ENCODE measurements at regions not wholly inside any gene's neighbourhood (a gene's known extent, or its start where the extent isn't known, plus 50 kb on each side); places are given as distances from the start of the nearest gene placed in this dataset.
A peak's percentile ranks its signal among the peaks of the same experiment; 100 is the strongest.
"Not testable (repeated sequence)": the region's sequence is repeated elsewhere in the genome, so short reads cannot be mapped to it uniquely, and the experiment has no call there.

DNA sequence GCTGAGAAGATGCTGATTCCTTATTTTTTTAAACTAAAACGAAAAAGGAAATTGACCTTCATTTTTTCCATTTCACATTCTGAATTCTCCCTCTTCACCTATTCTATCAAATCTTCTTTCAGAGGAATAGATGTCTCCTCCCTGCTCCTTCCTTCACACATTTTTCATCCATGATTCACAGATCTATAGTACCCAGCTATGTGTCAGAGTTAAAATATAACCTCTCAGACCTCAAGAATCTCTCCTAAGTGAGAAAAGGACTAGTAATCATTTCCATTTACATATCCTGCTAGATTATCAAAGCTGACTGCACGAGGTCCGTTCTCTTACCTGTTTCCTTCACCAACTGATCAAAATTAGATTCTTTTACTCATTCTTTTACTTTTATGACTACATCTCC is 1297.6 kb upstream of the ALCAM start:
- no peak for DNase-seq

DNA sequence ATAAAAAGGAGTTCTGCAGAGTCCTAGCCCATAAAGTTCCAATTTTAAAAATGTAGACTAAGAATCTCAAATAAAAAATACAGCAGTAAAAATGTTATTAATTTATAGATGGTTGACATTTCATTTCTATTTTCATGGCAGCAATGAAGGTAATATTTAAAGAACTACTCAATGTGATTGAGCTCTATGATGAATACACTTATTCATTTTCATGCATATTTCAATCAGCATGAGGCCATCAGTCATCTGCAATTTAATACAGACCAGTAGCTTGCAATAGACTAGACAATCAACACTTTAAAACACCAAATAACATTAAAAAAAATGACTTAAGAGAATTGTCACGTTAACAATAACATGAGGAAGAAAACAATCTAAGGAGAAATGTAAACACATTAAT is 1295.8 kb upstream of the ALCAM start:
- no peak for DNase-seq

DNA sequence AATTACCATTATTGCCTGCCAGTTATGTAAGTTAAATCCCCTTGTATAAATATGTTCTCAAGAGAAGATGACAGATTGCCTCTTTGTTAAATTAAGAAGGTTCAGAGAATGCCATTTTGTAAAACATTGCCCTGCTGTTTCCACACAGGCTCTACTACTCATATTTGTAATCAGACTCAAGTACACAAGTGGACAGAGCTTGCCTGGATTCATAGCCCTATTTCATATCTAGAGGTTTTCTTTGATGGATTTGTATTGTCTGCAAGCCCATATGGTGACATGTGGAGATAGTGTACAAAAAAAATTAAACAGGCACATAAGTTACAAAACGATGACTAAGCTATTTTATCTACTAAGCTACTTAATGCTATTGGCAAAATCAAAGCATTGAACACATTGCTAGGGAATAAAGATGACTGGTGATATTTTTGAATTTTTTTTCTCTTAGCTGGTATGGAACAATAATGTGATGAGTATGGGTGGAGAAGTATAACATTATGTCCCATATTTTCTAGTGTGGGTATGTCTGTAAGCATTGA is 1286.6 kb upstream of the ALCAM start:
- DNase-seq: no peak

GRCh38 chr3:104088738-104089137 is 1278.0 kb upstream of the ALCAM start:
- DNase-seq: no peak

GRCh38 chr3:104089987-104090386 is 1276.7 kb upstream of the ALCAM start:
- not testable (repeated sequence) for DNase-seq

DNA sequence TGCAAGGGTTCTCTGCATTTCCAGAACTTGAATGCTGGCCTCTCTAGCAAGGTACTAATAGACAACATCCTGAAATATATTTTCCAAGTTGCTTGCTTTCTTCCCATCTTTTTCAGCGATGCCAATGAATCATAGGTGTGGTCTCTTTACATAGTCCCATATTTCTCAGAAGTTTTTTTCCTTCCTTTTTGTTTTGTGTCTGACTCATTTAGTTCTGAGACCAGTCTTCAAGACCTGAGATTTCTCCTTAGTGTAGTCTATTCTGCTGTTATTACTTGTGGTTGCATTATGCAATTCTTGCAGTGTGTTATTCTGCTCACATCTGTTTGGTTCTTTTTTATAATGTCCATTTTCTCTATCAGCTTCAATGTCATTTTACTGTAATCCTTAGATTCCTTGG is 1265.0 kb upstream of the ALCAM start:
- no peak for DNase-seq

GRCh38 chr3:104102386-104102785 is 1264.3 kb upstream of the ALCAM start:
- peak; percentile 28 for DNase-seq

GRCh38 chr3:104106276-104106675 is 1260.4 kb upstream of the ALCAM start:
- DNase-seq: no peak

DNA sequence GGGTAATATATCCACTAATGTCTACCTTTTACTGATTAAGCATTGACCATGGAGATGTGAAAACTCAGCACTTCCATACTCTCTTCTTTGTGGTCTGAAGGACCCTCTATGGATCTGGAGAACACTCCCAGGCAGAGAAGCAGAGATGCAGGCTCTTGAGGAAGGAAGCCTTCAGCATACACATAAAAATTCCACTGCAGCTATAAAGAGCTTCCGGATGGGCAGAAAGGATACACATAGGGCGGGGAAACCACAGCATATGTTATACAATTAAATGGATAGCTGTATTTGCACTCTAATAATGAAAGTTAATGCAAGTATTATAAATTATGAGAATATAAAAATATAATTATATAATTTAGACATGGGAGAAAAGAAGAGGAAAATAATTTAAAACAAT is 1258.2 kb upstream of the ALCAM start:
- no peak for DNase-seq

DNA sequence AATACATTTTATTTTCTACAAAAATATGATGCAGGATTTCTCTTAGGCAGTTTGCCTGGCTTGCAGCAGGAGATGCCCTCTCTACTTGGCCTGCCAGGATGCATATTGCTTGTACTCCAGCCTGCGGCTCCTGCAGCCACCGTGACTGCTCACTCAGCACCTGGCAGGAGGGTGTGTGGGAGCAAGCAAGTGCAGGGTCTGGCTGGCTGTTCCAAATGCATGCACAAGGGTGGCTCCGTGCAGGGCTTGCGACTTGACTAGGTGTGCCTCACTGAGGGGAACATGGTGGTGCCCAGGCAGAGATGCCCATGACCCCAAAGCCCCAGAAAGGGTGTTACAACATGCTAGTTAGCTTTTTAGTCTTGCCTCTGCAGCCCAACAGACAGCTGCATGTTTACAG is 1240.2 kb upstream of the ALCAM start:
- no peak for DNase-seq

DNA sequence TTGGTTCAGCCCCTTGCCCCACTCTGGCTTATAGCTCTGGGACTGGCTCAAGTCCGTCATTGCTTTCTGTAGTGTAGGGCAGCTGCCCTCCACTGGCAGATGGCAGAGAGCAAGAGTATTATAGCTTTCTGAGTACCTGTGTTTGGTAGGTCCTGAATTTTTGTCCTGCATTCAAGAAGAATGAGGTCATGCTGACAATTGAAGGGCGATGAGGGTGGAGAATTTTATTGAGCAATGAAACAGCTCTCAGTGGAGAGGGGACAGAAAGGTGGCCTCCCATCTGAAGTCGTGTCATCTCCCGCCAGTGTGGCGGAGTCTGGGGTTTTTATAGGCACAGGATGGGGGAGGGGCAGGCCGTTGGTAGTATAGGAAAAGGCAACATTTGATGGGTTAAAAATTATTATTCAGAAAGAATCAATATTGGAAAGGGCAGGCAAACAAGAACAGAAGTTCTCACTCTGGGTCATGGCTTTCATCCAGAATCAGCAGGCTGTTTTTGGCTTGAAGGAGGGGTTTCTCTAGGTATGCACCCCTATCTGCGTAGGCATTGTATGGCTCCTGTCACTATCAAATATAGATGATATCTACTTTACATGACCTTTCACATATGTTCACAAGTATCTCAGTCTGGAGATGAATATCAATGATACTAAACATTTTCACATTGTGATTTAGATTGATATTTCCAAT is 1239.7 kb upstream of the ALCAM start:
- no peak for DNase-seq

GRCh38 chr3:104127830-104128229 is 1238.9 kb upstream of the ALCAM start:
- no peak for DNase-seq

DNA sequence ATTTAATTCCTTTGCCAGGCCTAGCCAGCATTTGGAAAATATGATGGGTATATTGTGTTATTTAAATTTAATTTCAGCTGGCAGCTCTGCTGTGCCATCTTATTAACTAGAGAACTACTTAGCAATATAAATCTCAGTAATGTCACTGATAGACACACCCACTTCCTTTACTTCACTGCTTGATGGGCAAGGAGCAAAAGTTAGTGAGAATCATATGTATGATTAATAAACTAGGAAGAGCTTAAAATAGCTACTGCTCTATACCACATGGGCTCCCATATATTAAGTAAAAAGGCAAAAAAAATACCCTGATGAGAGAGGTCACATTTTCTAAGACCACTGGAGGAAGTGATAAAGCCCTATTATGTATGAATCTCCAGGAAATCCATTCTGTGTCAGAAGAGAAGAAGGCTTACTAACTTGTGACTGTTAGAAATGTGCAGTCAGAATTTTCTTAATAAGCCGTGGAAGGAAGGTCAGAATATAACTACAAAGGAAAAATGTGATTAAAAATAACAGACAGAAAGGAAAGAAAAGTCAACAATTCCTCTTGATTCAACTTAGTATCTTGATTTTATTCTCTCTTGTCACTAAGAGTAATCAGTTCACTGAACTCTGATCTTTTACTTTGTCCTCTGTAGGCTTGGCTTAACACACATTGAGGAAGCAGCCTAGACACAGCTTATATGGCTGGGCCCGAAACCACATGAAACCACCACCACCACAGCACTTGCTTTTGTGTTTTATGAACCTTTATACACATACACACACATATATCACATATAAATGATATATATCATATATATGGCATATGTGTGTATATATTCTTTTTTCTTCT is 1233.9 kb upstream of the ALCAM start:
- no peak for DNase-seq

- no peak for DNase-seq
Measured at GRCh38 chr3:104133630-104134029, 1233.1 kb upstream of the ALCAM start.

- no peak for DNase-seq
Measured at GRCh38 chr3:104137116-104137515, 1229.6 kb upstream of the ALCAM start.

DNA sequence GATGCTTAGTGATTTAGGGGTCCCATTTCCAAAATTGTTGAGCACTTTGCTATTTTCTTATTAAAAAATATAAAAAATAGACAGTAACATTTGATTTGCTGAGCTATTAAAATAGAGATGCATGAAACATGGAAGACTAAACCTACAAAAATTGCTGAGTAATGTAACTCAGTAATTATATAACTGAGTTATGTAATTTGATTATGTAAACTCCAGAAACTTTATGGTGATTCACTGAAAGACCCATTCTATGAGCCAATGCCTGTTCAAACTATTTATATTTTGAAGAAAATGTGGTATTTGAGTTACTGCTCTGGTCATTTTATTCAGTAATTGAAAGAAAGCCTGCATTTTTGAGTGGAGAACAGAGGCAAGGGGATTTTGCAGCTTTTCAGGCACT is 1221.5 kb upstream of the ALCAM start:
- no peak for DNase-seq

GRCh38 chr3:104149154-104149553 is 1217.6 kb upstream of the ALCAM start:
- DNase-seq: no peak

- DNase-seq: no peak
Measured at GRCh38 chr3:104150724-104151123, 1216.0 kb upstream of the ALCAM start.

DNA sequence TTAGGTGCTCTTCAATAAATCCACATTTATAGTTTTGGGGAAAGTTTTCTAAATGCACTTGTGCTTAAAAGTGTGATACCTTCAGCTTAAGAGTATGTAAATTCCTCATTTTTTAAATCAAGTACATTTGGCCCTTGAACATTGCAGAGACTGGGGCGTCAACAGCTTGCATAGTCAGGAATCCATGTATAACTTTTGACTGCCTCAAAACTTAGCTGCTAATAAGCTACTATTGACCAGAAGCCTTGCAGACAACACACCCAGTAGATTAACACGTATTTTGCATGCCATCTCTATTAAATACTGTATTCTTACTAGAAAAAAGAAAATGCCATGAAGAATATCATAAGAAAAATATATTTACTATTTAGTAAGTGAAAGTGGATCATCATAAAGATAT is 1211.8 kb upstream of the ALCAM start:
- DNase-seq: no peak

DNA sequence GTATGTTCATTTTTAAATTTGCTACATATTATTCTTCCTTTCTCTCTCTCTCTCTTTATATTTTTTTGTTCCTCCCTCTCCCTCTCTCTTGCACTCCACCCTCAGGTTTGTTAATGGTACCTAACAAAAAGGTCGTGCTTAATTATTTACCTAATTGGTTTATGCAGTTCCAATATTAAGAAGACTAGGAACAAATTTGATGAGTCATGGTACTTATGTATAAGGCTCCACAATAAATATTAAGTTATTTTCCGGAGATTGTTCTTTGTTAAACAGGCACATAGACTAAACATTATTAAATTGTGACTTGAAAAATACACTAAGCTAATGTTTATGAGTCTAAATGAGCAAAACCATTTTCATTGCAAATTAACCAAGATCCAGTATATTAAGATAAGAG is 1200.8 kb upstream of the ALCAM start:
- DNase-seq: no peak

DNA sequence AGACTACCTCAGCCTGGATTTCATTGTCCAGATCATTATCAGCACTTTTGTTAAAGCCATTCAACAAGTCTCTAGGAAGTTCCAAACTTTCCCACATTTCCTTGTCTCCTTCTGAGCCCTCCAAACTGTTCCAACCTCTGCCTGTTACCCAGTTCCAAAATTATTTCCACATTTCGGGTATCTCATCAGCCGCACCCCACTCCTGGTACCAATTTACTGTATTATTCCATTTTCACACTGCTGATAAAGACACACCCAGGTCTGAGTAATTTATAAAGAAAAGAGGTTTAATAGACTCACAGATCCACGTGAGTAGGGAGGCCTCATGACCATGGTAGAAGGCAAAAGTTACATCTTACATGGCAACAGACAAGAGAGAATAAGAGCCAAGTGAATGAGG is 1198.3 kb upstream of the ALCAM start:
- DNase-seq: no peak

- no peak for DNase-seq
Measured at GRCh38 chr3:104175696-104176095, 1191.0 kb upstream of the ALCAM start.

- no peak for DNase-seq
Measured at GRCh38 chr3:104176706-104177105, 1190.0 kb upstream of the ALCAM start.

DNA sequence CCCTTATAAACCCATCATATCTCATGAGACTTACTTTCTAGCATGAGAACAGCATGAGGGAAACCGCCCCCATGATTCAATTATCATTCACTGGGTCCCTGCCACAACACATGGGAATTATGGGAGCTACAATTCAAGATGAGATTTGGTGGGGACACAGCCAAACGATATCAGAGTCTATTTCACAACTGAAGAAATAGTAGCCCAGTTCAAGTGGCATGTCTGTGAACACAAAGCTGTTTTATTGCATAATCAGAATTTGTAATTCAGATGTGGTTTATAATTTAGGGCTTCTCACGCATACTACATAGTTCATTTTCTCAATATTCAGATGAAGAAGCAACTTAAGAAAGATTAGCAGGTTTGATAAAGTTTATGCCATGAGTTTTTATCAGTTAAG is 1188.0 kb upstream of the ALCAM start:
- no peak for DNase-seq

Measured in hematopoietic multipotent progenitor cell treated with erythropoietin and hydrocortisone succinate and interleukin-3 and kit ligand, for 8 days (in vitro differentiated cells).